ENCODE measurements at regions not wholly inside any gene's neighbourhood (a gene's known extent, or its start where the extent isn't known, plus 50 kb on each side); places are given as distances from the start of the nearest gene placed in this dataset.
"Not testable (repeated sequence)": the region's sequence is repeated elsewhere in the genome, so short reads cannot be mapped to it uniquely, and the experiment has no call there.

DNA sequence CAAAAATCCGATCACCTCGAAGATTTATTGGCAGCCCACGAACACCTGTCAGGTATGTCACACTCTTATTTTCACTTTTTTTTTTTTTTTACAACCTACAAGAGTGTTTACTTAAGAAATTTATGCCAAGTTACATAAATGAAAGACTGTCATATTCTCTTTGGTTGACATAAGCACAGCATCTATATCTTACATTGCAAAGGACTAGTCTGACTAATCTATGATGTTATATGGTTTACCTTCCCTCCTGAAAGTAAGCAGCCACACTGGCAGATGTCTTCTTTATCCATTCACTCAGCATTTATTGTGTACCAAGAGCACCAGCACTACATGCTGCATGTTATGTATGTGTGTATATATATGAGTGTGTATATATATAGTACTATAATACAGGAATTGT is 156.3 kb downstream of the CDRT15L2 start:
- DNase-seq (ENCODE audit: low read depth) = no peak

DNA sequence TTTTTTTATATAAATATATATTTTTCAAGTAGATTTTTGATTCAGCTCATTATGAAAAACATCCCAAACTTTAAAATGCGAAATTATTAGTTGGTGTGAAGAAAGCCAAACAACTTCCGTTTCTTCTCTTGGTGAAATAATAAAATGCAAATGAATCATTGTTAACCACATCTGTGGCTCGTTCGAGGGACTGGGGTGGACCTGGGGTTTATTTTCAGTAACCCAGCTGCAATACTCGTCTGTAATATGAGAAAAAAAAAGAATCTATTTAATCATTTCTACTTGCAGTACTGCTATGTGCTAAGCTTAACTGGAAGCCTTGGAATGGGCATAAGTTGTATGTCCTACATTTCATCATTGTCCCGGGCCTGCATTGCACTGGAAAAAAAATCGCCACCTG is 158.1 kb downstream of the CDRT15L2 start:
- not testable (repeated sequence) for DNase-seq (ENCODE audit: low read depth)

DNA sequence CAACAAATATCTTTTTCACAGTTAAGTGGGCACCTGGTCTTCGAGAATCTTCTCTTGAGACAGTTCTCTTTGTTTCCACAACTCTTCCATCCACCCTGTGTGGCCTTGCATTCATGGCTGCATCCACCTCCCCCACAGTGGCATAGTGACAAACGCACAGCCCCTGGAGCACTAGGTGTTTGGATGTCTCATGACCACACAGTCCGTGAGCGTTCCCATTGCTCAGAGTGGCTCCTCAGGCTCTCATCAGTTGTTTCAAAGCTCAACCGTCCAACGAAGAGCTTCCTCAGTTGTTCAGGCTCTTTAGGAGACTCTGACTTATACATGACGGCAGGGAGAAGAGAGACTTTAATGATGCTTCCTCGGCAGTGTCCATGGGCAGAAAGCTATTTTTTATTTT is 191.6 kb downstream of the CDRT15L2 start:
- no peak for DNase-seq (ENCODE audit: low read depth)

DNA sequence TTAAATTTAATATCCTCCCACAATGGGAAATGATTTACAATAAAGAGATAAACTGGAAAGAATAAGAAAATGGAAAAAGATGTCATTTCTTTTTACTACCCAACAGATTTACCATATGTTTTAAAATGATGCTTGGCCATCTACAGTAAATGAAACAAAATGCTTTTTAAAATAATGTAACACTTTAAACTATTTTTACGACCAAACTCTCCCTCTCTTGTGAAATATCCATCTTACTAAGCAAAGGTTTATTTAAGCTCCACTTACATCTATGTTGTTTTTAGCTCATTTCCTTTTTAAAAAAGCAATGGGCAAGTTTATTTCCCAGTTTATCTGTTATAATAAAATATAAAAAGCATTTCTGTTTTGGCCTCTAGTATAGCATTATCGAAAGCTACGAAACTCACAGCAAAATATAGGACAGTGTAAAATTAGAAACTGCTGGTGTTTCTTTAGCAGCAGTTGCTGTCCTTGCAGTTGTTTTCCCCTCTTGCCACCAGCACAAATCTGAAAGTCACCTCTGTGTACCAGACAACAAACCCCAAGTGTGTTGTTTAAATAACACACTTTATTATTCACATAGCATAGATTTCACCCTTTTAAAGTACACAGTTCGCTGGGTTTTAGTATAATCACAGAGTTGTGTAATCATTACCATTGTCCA is 195.1 kb downstream of the CDRT15L2 start:
- DNase-seq (ENCODE audit: low read depth) = no peak

DNA sequence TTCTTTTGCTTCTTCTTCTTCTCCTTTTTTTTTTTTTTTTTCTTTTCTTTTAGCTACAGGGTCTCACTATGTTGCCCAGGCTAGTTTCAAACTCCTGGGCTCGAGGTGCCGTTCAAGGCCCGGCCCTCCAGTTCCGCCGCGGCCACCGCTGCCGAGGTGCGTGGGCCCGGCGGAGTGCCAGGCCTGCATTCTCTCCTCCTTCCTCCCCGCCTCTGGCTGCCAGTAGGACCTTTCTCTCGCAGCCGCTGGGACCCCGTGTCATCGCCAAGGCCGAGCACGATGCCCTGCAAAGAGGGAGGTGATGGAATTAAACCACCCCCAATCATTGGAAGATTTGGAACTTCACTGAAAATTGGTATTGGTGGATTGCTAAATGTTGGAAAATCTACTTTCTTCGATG is 195.8 kb downstream of the CDRT15L2 start:
- no peak for DNase-seq (ENCODE audit: low read depth)

DNA sequence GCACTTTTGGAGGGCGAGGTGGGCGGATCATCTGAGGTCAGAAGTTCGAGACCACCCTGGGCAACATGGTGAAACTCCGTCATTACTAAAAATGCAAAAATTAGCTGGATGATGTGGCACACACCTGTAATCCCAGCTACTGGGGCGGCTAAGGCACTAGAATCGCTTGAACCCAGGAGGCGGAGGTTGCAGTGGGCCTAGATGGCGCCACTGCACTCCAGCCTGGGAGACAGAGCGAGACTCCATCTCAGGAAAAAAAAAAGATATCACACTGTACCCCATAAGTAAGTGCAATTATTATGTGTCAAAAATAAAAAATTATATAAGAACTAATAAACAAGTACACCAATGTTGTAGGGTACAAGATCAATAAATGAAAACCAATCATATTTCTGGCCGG is 200.0 kb downstream of the CDRT15L2 start:
- no peak for DNase-seq (ENCODE audit: low read depth)

DNA sequence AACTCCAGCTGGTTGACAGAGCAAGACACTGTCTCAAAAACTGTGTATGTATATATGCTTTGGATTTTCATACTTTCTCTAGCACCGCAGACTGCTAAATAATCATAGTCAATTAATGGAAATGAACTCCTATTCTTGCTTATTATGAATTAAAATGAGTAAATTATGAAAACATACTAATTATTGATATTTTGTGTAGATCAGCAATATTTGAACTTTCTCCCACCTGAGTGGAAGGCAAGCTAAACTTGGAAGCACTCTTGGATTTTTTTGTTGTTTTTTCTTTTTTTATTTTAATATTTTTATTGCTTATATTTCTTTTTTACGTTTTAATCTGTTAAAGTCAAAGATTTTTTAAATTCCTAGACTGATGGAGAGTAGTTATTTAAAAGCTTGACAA is 201.7 kb downstream of the CDRT15L2 start:
- no peak for DNase-seq (ENCODE audit: low read depth)

DNA sequence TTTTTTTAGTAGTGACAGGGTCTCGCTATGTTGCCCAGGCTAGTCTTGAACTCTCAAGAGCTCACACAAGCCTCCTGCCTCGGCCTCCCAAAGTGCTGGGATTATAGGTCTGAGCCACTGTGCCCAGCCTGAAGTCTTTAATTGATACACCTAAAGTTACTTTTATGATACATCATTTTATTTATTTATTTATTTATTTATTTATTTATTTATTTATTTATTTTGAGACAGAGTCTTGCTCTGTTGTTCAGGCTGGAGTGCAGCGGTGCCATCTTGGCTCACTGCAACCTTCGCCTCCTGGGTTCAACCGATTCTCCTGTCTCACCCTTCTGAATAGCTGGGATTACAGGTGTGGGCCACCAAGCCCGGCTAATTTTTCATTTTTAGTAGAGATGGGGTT is 202.3 kb downstream of the CDRT15L2 start:
- not testable (repeated sequence) for DNase-seq (ENCODE audit: low read depth)

DNA sequence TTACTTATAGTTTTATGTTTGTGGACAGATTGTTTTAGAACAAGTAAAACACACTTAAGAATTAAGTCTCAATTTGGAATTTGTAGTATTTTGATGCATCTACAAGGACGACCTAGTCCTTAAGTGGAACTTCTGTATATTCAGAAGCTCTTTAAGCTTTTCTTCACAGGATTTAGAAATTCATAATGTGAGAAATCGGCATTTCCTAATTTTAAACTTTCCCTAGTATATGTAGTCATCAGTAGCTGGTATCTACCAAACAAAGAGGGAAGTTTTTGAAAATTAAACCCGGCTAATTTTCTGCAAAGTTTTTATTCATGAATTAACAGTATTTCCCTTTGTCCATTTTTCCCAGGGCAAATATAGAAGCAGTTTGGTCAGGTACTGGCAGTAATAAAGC is 203.6 kb downstream of the CDRT15L2 start:
- DNase-seq (ENCODE audit: low read depth) = no peak

DNA sequence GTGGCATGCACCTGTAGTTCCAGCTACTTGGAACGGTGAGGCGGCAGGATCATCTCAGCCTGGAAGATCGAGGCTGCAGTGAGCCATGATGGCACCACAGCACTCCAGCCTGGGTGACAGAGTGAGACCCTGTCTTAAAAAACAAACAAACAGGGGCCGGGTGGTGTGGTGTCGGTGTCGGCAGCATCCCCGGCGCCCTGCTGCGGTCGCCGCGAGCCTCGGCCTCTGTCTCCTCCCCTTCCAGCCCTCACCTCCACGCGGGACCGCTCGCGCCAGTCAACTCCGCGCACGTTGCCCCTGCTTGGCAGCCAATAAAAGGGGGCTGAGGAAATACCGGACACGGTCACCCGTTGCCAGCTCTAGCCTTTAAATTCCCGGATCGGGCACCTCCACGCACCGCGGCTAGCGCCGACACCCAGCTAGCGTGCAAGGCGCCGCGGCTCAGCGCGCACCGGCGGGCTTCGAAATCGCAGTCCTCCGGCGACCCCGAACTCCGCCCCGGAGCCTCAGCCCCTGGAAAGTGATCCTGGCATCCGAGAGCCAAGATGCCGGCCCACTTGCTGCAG is 204.7 kb downstream of the CDRT15L2 start:
- DNase-seq (ENCODE audit: low read depth) = no peak

DNA sequence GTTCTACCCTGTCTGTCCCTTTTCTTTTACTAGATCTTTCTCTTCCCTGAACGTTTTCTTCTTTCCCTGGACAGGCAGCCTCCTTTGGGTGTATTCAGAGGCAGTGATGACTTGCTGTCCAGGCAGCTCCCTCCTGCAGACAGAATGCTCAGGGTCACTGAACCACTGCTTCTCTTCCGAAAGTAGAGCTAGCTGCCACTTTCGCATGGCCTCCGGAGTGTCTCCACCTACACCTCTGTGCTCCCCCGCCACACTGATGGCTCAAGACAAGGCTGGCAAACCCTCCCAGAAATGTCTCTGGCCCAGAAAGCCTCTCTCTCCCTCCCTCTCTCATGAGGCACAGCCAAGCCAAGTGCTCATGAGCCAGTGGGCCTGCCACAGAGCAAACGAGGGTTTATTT is 207.8 kb downstream of the CDRT15L2 start:
- DNase-seq (ENCODE audit: low read depth) = no peak

DNA sequence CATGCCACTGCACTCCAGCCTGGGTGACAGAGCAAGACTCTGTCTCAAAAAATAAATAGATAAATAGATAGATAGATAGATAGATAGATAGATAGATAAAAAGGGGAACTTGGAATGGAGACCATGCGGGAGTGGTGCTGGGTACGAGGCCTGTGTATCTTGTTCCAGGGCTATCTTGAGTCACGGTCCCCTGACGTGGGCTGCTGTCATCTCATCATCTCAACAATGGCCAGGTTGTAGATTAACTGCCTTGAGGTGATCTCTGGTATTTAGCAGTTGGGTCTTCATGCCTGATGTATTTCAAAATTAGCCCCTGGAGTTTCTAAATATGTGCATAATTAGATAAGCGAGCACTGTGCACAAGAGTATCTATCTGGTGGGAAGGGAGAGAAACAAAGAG is 212.1 kb downstream of the CDRT15L2 start:
- no peak for DNase-seq (ENCODE audit: low read depth)

DNA sequence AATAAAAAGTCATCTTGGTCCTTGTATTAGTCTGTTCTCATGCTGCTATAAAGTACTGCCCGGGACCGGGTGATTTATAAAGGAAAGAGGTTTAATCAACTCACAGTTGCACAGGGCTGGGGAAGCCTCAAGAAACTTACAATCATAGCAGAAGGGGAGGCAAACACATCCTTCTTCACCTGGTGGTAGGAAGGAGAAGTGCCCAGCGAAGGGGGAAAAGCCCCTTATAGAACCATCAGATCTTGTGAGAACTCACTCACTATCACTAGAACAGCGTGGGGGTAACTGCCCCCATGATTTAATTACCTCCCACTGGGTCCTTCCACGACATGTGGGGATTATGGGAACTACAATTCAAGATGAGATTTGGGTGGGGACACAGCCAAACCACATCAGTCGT is 215.0 kb downstream of the CDRT15L2 start:
- DNase-seq (ENCODE audit: low read depth) = not testable (repeated sequence)

DNA sequence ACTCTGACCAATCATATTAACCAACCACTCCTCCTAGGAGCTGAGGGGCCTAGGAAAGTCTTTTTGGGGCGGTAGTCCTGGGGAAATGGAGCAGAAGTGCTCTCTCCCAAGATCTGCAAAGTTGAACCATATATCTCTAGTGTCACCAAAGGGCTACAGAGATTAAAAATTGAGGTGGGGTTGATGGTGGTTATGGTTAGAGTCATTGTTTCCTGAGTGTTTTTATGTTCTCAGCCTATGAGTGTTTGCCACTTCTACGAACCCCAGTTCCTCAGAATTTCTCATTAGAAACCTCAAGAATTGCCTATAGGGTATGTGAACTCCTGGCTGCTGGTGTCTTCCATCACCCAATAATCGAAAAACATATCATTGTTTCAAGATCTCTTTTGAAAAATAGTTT is 217.8 kb downstream of the CDRT15L2 start:
- DNase-seq (ENCODE audit: low read depth) = no peak

DNA sequence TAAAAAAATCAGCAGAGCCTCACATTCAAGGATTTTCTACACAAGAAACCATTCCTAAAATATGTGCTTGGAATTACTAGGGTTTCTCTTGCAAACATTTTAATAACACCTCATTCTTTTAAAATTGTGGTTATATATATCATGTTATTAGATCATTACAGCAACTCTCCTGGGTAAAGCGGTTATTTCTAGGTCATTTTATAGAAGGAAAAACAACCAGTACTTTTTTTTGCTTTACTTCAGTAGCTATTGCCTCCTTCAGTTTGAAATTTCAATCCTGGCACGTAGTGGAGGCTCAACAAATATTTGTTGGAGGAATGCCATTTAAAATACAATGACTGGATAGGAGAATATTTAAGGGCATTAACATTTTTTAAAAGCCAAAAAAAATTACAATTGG is 220.6 kb downstream of the CDRT15L2 start:
- no peak for DNase-seq (ENCODE audit: low read depth)

DNA sequence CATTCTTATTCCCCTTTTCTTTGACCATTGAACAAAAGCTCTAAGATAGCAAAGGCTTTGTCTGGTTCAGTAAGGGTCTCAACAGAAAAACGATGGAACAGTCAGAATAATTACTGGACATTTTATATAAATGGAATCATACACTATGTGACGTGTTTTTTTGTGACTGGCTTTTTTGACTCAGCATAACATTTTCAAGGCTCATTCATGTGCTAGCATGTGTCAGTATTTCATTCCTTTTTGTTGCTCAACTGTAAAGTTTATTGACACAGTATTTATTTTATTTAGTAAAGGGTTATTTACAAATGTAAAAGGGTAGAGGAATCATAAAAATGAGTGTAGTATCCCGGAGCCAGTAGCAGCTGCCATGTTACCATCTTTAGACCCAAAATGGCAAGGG is 226.2 kb downstream of the CDRT15L2 start:
- no peak for DNase-seq (ENCODE audit: low read depth)

DNA sequence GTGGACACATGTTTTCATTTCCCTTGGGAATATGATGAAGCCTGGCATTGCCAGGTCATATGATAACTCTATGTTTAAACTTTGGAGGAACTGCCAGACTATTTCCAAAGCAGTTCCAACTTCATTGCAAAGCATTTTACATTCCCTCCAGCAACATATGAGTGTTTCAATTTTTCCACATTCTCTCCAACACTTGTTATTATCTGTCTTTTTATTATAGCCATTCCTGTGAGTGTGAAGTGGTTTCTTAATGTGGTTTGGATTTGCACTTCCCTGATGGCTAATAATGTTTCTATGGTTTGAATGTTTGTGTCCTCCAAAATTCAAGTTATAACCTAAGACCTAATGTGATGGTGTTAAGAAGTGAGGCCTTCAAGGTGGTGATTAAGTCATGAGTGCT is 228.0 kb downstream of the CDRT15L2 start:
- DNase-seq (ENCODE audit: low read depth) = not testable (repeated sequence)

DNA sequence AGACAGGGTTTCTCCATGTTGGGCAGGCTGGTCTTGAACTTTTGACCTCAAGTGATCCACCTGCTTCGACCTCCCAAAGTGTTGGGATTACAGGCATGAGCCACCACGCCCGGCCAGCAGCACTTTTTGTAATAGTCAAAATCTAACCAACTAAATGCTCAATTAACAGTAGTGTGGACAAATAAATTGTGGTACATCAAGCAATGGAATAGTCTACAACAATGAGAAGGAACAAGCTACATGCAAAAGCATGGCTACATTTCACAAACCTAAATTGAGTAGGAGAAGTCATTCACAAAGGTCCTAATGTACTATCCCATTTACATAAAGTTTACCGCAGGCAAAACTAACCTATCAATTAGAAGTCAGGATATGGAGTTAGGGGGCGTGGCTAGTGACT is 227.4 kb downstream of the USP22 start:
- DNase-seq (ENCODE audit: low read depth) = not testable (repeated sequence)

DNA sequence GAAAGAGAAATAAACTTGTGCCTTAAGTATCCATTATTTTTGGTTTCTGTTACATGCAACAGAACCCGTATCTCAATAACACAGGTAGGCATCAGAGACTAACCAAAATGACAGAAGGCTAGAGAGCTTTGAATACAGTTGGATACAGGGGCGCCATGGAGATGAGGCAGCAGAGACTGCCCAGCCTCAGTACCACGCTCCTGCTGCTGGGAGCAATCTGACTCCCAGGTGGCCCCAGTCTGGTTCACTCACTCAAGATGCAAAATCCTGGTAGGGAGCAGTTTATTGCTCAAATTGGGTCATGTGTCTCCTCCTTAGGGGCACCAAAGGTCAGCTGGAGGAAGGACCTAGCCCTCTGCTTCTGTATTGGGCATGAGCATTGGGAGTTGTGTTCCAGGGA is 218.9 kb downstream of the USP22 start:
- DNase-seq (ENCODE audit: low read depth) = no peak

DNA sequence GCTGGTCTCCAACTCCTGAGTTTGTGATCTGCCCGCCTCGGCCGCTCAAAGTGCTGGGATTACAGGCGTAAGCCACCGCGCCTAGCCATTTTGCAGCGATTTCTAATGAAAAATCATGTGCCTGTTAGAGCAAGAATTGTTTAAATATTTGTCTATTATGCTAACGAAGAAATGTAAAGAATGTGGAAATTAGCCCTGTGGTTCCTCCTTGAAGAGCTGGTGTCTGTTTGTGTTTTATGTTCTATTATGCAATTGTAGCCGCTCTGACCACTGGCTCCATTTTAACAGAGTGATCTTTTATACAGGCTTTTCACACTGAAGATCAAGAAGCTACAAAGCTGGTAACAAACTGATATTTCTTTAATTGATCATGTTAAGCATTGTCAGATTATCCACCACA is 217.3 kb downstream of the USP22 start:
- no peak for DNase-seq (ENCODE audit: low read depth)

DNA sequence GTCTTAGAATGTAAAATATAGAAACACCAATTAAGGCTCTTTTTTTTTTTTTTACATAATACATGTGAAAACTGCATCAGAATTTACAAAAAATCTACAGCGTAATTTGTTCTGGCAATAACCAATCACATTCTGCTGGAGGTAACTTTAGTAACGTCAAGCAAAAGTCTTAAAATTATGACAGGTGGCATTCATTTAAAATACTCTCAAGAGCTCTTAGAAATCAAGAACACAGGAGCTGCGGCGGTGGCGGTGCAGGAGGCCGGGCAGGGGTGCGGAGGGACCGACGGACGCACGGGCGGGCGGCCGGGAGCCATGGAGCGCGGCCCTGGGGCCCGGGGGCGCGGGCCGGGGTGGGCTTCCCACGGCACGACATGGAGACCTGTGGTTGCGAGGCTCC is 202.4 kb downstream of the USP22 start:
- DNase-seq (ENCODE audit: low read depth) = not testable (repeated sequence)

DNA sequence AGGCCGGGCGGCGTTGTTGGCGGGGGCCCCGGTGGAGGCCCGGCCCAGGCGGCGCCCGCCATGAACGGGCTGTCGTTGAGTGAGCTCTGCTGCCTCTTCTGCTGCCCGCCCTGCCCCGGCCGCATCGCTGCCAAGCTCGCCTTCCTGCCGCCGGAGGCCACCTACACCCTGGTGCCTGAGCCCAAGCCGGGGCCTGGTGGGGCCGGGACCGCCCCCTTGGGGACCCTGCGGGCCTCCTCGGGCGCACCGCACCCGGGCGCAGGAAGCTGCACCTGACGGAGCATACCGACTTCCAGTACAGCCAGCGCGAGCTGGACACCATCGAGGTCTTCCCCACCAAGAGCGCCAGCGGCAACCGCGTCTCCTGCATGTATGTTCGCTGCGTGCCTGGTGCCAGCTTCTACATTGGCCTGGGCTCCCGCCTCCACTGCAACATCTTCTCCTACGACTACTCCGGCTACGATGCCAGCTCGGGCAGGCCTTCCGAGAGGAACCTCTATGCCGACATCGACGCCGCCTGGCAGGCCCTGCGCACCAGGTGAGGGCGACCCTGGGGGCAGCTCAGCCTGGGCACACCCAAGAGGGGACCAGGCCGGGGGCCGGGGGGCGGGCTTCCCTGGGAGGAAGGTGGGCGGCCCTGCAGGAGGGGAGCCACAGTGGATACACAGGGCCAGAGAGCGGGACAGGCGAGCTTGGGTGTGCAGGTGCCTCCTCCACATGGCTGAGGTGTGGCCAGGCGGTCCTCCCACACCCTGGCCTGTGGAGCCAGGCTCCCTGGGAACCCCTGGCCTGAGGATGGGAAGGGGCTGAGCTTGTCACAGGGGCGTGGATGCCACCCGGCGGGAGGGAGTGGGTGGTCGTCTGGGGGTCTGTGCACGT is 201.6 kb downstream of the USP22 start:
- DNase-seq (ENCODE audit: low read depth) = not testable (repeated sequence)

DNA sequence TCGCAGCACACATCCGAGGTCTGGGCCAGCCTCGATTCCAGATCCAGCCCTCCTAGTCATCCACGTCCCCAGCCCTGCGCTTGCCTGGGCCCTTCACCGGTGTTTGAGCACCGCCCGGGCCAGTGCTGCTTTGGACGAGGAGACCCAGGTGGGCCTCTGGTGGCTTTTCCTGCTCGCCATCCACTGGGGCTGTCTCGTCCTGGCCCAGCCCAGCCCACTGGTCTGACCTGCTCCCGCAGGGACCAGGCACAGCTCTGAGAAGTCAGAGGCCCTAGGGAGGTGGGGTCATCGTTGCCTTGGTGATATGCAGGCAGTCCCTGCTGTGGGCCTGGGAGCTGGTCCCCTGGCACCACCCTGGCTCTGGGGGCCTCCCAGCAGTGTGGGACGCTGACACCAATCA is 200.8 kb downstream of the USP22 start:
- not testable (repeated sequence) for DNase-seq (ENCODE audit: low read depth)

Measured in T-helper 22 cell (primary cell).